ENCODE measurements at regions not wholly inside any gene's neighbourhood (a gene's known extent, or its start where the extent isn't known, plus 50 kb on each side); places are given as distances from the start of the nearest gene placed in this dataset.

GRCh38 chr1:81165963-81166362, 634.8 kb upstream of the ADGRL2 start:
- TF ChIP-seq CTCF (IDR thresholded peaks at IDR 0.05; ENCODE audit: low read depth, low read length, missing input control) (no peak), TAF1 (conservative IDR thresholded peaks at IDR 0.05) (no peak), FOXA1 (IDR thresholded peaks at IDR 0.05) (no peak), HNF4A (conservative IDR thresholded peaks at IDR 0.05) (no peak), RAD21 (IDR thresholded peaks at IDR 0.05) (no peak), GABPA (IDR thresholded peaks at IDR 0.05 in 1 of 2, conservative IDR thresholded peaks at IDR 0.05 in 1 of 2) (no peak), EGR1 (IDR thresholded peaks at IDR 0.05; ENCODE audit: low read depth in 2 of 2) (no peak), MAX (IDR thresholded peaks at IDR 0.05) (no peak)

All from liver (tissue), 3 donors.